Mucosa of descending colon (tissue), 3 donors: ENCODE measurements at regions not wholly inside any gene's neighbourhood (a gene's known extent, or its start where the extent isn't known, plus 50 kb on each side); places are given as distances from the start of the nearest gene placed in this dataset.

Experiments
- ATAC-seq: fragments of 200-7000 bp; cut with Tn5 transposase; one replicate; pipeline ENCODE4 v1.9.1; 2020; ENCODE audit warnings: mild to moderate bottlenecking, moderate library complexity
- DNase-seq, 3 donors: peaks; one replicate each; pipeline ENCODE4 v3.0.0-alpha.2; 2020
- H3K36me3 ChIP-seq: fragments of 200-600 bp; one replicate; pipeline ENCODE4 v1.8.0; 2021; ENCODE audit warnings: low read depth, mild to moderate bottlenecking
- H3K4me1 ChIP-seq: fragments of 200-600 bp; one replicate; pipeline ENCODE4 v1.8.0; 2021; ENCODE audit warnings: low read depth, mild to moderate bottlenecking
- H3K4me3 ChIP-seq: fragments of 200-600 bp; one replicate; pipeline ENCODE4 v1.8.0; 2021; ENCODE audit warnings: mild to moderate bottlenecking
- H3K9me3 ChIP-seq: fragments of 200-600 bp; one replicate; pipeline ENCODE4 v1.8.0; 2021; ENCODE audit warnings: mild to moderate bottlenecking
- intact Hi-C, 2 donors: fragments of 100-400 bp; cut with DNase I in 1 of 2; cut with micrococcal nuclease in 1 of 2; formaldehyde crosslinking; loops; one replicate each; pipeline versions ENCODE4 v1.11.0 to v1.11.1; 2022; cut with DNase I, micrococcal nuclease
- TF ChIP-seq, protein P1 (sequence below): fragments of 200-600 bp; IDR thresholded peaks from one replicate; pipeline ENCODE4 v1.8.0; 2022; ENCODE audit warnings: antibody characterized with exemption, mild to moderate bottlenecking
- donor health status: DM: no; HTN: no; CAD: no; lungs with moderate emphysema.
- donor health status: DM: no; HTN: no; CAD: no.
- donor health status: DM: no; HTN: yes; CAD: no.

DNA sequence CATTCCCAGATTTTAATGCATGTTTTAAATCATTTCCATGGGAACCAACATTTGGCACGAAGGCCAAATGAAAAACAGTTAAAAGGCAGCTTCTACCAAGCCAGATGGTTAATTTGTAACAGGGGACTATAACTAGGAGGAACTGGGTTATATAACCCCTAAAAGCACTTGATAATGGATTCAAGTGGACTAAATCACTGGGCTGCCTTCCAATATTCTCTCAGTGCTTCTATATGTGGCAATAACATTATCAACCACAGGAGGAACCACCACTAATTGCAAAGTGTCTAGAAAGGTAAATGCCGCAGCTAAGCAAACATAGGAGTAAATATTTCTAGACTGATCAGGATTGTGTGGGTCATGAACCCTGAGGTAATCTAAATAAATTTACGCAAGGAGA, 391.5 kb downstream of the UBE2NL start:
- DNase-seq: no peak
- Histone ChIP-seq H3K9me3 (no peaks in the 10 kb centered on the region), H3K4me1 (no peaks in the 10 kb centered on the region), H3K4me3 (no peak overlapping the region), H3K36me3 (no peaks in the 10 kb centered on the region)
- TF ChIP-seq, protein P1, sequence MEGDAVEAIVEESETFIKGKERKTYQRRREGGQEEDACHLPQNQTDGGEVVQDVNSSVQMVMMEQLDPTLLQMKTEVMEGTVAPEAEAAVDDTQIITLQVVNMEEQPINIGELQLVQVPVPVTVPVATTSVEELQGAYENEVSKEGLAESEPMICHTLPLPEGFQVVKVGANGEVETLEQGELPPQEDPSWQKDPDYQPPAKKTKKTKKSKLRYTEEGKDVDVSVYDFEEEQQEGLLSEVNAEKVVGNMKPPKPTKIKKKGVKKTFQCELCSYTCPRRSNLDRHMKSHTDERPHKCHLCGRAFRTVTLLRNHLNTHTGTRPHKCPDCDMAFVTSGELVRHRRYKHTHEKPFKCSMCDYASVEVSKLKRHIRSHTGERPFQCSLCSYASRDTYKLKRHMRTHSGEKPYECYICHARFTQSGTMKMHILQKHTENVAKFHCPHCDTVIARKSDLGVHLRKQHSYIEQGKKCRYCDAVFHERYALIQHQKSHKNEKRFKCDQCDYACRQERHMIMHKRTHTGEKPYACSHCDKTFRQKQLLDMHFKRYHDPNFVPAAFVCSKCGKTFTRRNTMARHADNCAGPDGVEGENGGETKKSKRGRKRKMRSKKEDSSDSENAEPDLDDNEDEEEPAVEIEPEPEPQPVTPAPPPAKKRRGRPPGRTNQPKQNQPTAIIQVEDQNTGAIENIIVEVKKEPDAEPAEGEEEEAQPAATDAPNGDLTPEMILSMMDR: no peak
- intact Hi-C loops: no loop called here
- ATAC-seq: no peak

GRCh38 chrX:144275843-144276242, 392.0 kb downstream of the UBE2NL start:
- intact Hi-C loops: no loop called here
- ATAC-seq (no peak), DNase-seq (no peak)
- H3K4me3 ChIP-seq: no peak overlapping the region
- H3K9me3 ChIP-seq: no peaks in the 10 kb centered on the region
- no peaks in the 10 kb centered on the region for H3K36me3 ChIP-seq
- TF ChIP-seq, protein P1: no peak
- H3K4me1 ChIP-seq: no peaks in the 10 kb centered on the region

DNA sequence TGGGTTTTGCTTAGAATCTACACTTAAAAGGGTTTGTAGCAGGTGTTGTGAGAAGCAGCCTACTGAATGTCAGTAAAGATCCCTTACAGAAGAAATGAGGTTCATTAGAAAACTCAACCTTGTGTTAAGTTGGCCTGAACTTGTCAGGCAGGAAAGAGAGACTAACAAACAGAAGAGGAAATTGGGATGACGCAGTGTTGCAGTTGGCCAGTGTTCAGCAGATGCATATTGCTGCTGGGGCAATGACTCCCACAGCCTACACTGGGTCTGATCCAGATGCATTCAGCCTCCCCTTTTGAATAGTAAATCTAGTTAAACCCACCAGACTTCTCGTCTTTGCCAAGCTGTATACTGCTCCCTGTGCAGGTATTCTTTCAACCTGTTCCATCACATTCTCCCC, 409.4 kb downstream of the UBE2NL start:
- TF ChIP-seq, protein P1: no peak
- no peak for DNase-seq
- intact Hi-C loops: no loop called here
- Histone ChIP-seq H3K4me3 (no peak overlapping the region), H3K4me1 (no peaks in the 10 kb centered on the region), H3K9me3 (no peaks in the 10 kb centered on the region), H3K36me3 (no peaks in the 10 kb centered on the region)
- ATAC-seq: no peak

GRCh38 chrX:144295921-144296320, 412.1 kb downstream of the UBE2NL start:
- intact Hi-C loops: no loop called here
- DNase-seq: no peak
- Histone ChIP-seq H3K36me3 (no peaks in the 10 kb centered on the region), H3K9me3 (no peaks in the 10 kb centered on the region), H3K4me3 (no peak overlapping the region), H3K4me1 (no peaks in the 10 kb centered on the region)
- TF ChIP-seq, protein P1: no peak
- no peak for ATAC-seq

GRCh38 chrX:144297221-144297620, 413.4 kb downstream of the UBE2NL start:
- no peaks in the 10 kb centered on the region for H3K36me3 ChIP-seq
- ATAC-seq (no peak), DNase-seq (no peak)
- intact Hi-C loops: no loop called here
- H3K4me3 ChIP-seq: no peak overlapping the region
- H3K9me3 ChIP-seq: no peaks in the 10 kb centered on the region
- H3K4me1 ChIP-seq: no peaks in the 10 kb centered on the region
- TF ChIP-seq, protein P1: no peak

- no peak for ATAC-seq
- Histone ChIP-seq H3K36me3 (no peaks in the 10 kb centered on the region), H3K4me1 (no peaks in the 10 kb centered on the region), H3K4me3 (no peak overlapping the region), H3K9me3 (no peaks in the 10 kb centered on the region)
- intact Hi-C loops: no loop called here
- DNase-seq: no peak
- TF ChIP-seq, protein P1: no peak
Observed at GRCh38 chrX:144327495-144327894, 443.6 kb downstream of the UBE2NL start.
